ENCODE measurements at regions not wholly inside any gene's neighbourhood (a gene's known extent, or its start where the extent isn't known, plus 50 kb on each side); places are given as distances from the start of the nearest gene placed in this dataset.
"Not testable (repeated sequence)": the region's sequence is repeated elsewhere in the genome, so short reads cannot be mapped to it uniquely, and the experiment has no call there.

DNA sequence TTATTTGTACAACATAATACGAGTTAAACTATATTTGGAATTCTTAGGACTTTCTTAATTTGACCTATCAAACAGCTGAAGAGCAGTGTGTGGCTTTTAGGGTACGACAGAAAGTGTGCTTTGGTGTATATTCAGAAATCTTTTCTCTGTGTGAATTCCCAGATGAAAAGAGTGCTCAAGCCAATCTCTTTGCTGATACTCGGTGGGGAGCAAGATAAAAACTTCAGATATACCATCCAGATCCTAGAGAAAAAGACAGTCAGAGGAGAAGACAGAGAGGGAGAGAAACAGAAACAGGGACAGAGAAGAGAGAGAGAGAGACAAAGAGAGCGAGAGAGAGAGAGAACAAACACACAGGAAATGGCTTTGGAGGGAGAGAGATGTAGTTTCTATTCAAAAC lies 658.3 kb upstream of the CPEB2 start:
- DNase-seq (ENCODE audit: insufficient read length, low spot score, missing footprints): no peak
- TF ChIP-seq, protein P1, sequence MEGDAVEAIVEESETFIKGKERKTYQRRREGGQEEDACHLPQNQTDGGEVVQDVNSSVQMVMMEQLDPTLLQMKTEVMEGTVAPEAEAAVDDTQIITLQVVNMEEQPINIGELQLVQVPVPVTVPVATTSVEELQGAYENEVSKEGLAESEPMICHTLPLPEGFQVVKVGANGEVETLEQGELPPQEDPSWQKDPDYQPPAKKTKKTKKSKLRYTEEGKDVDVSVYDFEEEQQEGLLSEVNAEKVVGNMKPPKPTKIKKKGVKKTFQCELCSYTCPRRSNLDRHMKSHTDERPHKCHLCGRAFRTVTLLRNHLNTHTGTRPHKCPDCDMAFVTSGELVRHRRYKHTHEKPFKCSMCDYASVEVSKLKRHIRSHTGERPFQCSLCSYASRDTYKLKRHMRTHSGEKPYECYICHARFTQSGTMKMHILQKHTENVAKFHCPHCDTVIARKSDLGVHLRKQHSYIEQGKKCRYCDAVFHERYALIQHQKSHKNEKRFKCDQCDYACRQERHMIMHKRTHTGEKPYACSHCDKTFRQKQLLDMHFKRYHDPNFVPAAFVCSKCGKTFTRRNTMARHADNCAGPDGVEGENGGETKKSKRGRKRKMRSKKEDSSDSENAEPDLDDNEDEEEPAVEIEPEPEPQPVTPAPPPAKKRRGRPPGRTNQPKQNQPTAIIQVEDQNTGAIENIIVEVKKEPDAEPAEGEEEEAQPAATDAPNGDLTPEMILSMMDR (IDR thresholded peaks at IDR 0.05; ENCODE audit: extremely low read depth, low read depth, low read length): no peak
- peak overlapping the region; percentile 70 for H2AFZ ChIP-seq (ENCODE audit: low read length)
- no peak overlapping the region for H3K4me2 ChIP-seq (ENCODE audit: insufficient read depth, low read length)
- H3K9me3 ChIP-seq (ENCODE audit: low read depth, low read length): no peaks in the 10 kb centered on the region
- no peaks in the 10 kb centered on the region for H3K79me2 ChIP-seq (ENCODE audit: insufficient read depth, low read length)
- H3K4me3 ChIP-seq (ENCODE audit: insufficient read depth, low read length): no peak overlapping the region
- H3K36me3 ChIP-seq (ENCODE audit: insufficient read depth, low read length): no peaks in the 10 kb centered on the region
- H4K20me1 ChIP-seq (ENCODE audit: insufficient read depth, low read length): no peaks in the 10 kb centered on the region
- H3K4me1 ChIP-seq (ENCODE audit: insufficient read depth, low read length): peaks cover 18% of the 10 kb centered on the region
- no peaks in the 10 kb centered on the region for H3K27me3 ChIP-seq (ENCODE audit: insufficient read depth, low read length)
- no peak overlapping the region for H3K27ac ChIP-seq (ENCODE audit: low read depth, low read length)

DNA sequence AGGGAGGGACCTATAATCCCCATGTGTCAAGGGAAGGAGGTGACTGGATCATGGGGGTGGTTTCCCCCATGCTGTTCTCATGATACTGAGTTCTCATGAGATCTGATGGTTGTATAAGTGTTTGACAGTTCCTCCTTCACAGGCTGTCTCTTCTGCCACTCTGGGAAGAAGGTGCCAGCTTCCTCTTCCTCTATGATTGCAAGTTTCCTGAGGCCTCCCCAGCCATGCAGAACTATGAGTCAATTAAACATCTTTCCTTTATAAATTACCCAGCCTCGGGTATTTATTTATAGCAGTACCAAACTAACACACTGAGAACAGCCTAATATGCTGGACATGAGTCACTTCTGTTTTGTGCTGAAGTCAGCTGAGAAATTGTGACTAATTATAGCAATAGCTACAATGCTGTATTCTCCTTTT lies 656.9 kb upstream of the CPEB2 start:
- H4K20me1 ChIP-seq (ENCODE audit: insufficient read depth, low read length): no peaks in the 10 kb centered on the region
- no peaks in the 10 kb centered on the region for H3K27me3 ChIP-seq (ENCODE audit: insufficient read depth, low read length)
- H3K9me3 ChIP-seq (ENCODE audit: low read depth, low read length): no peaks in the 10 kb centered on the region
- no peak overlapping the region for H2AFZ ChIP-seq (ENCODE audit: low read length)
- TF ChIP-seq, protein P1 (IDR thresholded peaks at IDR 0.05; ENCODE audit: extremely low read depth, low read depth, low read length): no peak
- H3K4me3 ChIP-seq (ENCODE audit: insufficient read depth, low read length): no peak overlapping the region
- H3K36me3 ChIP-seq (ENCODE audit: insufficient read depth, low read length): no peaks in the 10 kb centered on the region
- H3K4me2 ChIP-seq (ENCODE audit: insufficient read depth, low read length): no peak overlapping the region
- peaks cover 18% of the 10 kb centered on the region for H3K4me1 ChIP-seq (ENCODE audit: insufficient read depth, low read length)
- H3K79me2 ChIP-seq (ENCODE audit: insufficient read depth, low read length): no peaks in the 10 kb centered on the region
- H3K27ac ChIP-seq (ENCODE audit: low read depth, low read length): peak overlapping the region; percentile 16
- peak; percentile 58 for DNase-seq (ENCODE audit: insufficient read length, low spot score, missing footprints)

DNA sequence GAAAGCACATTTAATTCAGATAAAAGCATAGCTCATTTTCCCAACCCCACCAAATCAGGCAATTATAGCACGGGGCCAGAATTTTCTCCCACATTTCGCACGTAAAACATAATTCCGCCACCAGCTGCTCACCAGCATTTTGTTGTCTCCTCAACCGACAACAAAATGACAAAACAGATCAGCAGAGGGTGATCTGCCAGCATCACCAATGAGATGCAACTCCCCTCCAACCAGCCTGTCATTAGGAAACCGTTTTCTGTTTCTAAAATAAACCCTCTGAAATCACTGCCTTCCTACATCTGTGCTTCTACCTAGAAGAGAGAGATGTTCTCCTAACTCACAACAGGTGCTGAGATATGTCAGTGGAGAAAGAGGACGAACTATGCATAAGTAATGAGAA lies 654.8 kb upstream of the CPEB2 start:
- Histone ChIP-seq H3K27me3 (ENCODE audit: insufficient read depth, low read length) (no peaks in the 10 kb centered on the region), H3K9me3 (ENCODE audit: low read depth, low read length) (no peaks in the 10 kb centered on the region), H3K4me2 (ENCODE audit: insufficient read depth, low read length) (no peak overlapping the region), H3K79me2 (ENCODE audit: insufficient read depth, low read length) (no peaks in the 10 kb centered on the region), H3K4me1 (ENCODE audit: insufficient read depth, low read length) (peaks cover 18% of the 10 kb centered on the region), H3K36me3 (ENCODE audit: insufficient read depth, low read length) (no peaks in the 10 kb centered on the region), H3K27ac (ENCODE audit: low read depth, low read length) (no peak overlapping the region), H3K4me3 (ENCODE audit: insufficient read depth, low read length) (no peak overlapping the region), H4K20me1 (ENCODE audit: insufficient read depth, low read length) (no peaks in the 10 kb centered on the region), H2AFZ (ENCODE audit: low read length) (no peak overlapping the region)
- DNase-seq (ENCODE audit: insufficient read length, low spot score, missing footprints): no peak
- TF ChIP-seq, protein P1 (IDR thresholded peaks at IDR 0.05; ENCODE audit: extremely low read depth, low read depth, low read length): no peak

DNA sequence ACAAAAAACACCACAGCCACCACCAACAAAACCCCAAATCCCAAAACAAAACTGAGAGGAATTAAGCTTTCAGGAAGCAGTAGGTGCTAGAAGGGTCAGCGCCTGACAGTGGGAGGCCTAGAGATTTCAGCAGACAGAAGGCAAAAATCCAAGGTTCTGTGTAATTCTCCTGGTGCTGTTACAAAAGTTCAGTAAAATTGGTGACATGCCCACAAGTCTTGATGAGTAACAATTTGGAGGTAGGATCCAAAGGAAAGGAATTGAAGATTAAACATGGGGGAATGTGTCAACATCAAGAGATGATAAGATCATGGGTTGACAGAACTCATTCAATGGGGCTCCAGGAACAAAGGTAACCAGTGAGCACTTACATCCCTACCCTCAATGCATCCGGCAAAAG lies 653.8 kb upstream of the CPEB2 start:
- H3K4me3 ChIP-seq (ENCODE audit: insufficient read depth, low read length): no peak overlapping the region
- no peaks in the 10 kb centered on the region for H3K9me3 ChIP-seq (ENCODE audit: low read depth, low read length)
- no peak for DNase-seq (ENCODE audit: insufficient read length, low spot score, missing footprints)
- no peaks in the 10 kb centered on the region for H3K27me3 ChIP-seq (ENCODE audit: insufficient read depth, low read length)
- H2AFZ ChIP-seq (ENCODE audit: low read length): no peak overlapping the region
- H4K20me1 ChIP-seq (ENCODE audit: insufficient read depth, low read length): no peaks in the 10 kb centered on the region
- no peak overlapping the region for H3K4me2 ChIP-seq (ENCODE audit: insufficient read depth, low read length)
- TF ChIP-seq, protein P1 (IDR thresholded peaks at IDR 0.05; ENCODE audit: extremely low read depth, low read depth, low read length): no peak
- no peaks in the 10 kb centered on the region for H3K79me2 ChIP-seq (ENCODE audit: insufficient read depth, low read length)
- no peak overlapping the region for H3K27ac ChIP-seq (ENCODE audit: low read depth, low read length)
- peaks cover 18% of the 10 kb centered on the region for H3K4me1 ChIP-seq (ENCODE audit: insufficient read depth, low read length)
- no peaks in the 10 kb centered on the region for H3K36me3 ChIP-seq (ENCODE audit: insufficient read depth, low read length)

DNA sequence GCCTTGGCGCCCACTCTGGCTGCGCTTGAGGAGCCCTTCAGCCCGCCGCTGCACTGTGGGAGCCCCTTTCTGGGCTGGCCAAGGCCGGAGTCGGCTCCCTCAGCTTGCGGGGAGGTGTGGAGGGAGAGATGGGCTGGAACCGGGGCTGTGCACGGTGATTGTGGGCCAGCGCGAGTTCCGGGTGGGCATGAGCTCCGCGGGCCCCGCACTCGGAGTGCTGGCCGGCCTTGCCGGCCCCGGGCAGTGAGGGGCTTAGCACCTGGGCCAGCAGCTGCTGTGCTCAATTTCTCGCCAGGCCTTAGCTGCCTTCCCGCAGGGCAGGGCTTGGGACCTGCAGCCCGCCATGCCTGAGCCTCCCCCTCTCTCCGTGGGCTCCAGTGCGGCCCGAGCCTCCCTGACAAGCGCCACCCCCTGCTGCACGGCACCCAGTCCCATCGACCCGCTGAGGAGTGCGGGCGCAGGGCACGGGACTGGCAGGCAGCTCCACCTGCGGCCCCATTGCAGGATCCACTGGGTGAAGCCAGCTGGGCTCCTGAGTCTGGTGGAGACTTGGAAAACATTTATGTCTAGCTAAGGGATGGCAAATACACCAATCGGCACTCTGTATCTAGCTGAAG lies 643.6 kb upstream of the CPEB2 start:
- H3K27ac ChIP-seq (ENCODE audit: low read depth, low read length); H3K4me1 ChIP-seq (ENCODE audit: insufficient read depth, low read length); H3K4me3 ChIP-seq (ENCODE audit: insufficient read depth, low read length); H2AFZ ChIP-seq (ENCODE audit: low read length); H3K79me2 ChIP-seq (ENCODE audit: insufficient read depth, low read length); H3K36me3 ChIP-seq (ENCODE audit: insufficient read depth, low read length); H3K9me3 ChIP-seq (ENCODE audit: low read depth, low read length); H3K4me2 ChIP-seq (ENCODE audit: insufficient read depth, low read length); DNase-seq (ENCODE audit: insufficient read length, low spot score, missing footprints); H4K20me1 ChIP-seq (ENCODE audit: insufficient read depth, low read length); H3K27me3 ChIP-seq (ENCODE audit: insufficient read depth, low read length): not testable (repeated sequence)
